ENCODE measurements at regions not wholly inside any gene's neighbourhood (a gene's known extent, or its start where the extent isn't known, plus 50 kb on each side); places are given as distances from the start of the nearest gene placed in this dataset.

DNA sequence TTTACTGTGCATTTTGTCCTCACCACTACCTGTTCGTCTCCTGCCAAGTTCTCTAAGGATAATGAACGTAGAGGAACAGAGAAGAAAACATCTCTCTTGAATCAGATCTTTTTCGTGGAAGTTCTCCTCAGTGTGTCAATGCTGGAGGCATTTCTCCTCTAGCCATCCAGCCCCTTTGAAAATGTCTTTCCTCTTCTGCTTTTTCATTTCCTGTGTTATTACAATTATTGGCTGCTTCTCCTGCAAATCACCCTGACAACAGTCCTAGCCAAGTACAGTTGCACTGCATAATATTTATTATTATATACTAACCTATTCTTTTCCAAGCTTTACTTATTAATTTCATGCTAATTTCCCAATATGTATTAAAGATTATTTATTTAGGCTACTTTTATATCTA is 61.8 kb upstream of the TRPM3 start:
- TF ChIP-seq, protein P1, sequence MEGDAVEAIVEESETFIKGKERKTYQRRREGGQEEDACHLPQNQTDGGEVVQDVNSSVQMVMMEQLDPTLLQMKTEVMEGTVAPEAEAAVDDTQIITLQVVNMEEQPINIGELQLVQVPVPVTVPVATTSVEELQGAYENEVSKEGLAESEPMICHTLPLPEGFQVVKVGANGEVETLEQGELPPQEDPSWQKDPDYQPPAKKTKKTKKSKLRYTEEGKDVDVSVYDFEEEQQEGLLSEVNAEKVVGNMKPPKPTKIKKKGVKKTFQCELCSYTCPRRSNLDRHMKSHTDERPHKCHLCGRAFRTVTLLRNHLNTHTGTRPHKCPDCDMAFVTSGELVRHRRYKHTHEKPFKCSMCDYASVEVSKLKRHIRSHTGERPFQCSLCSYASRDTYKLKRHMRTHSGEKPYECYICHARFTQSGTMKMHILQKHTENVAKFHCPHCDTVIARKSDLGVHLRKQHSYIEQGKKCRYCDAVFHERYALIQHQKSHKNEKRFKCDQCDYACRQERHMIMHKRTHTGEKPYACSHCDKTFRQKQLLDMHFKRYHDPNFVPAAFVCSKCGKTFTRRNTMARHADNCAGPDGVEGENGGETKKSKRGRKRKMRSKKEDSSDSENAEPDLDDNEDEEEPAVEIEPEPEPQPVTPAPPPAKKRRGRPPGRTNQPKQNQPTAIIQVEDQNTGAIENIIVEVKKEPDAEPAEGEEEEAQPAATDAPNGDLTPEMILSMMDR (IDR thresholded peaks at IDR 0.05; ENCODE audit: low read depth, low read length): no peak
- TF ChIP-seq EZH2phosphoT487 (IDR thresholded peaks at IDR 0.05; ENCODE audit: low read depth): no peak

All from OCI-LY3 (cell line).